ENCODE measurements at regions not wholly inside any gene's neighbourhood (a gene's known extent, or its start where the extent isn't known, plus 50 kb on each side); places are given as distances from the start of the nearest gene placed in this dataset.

DNA sequence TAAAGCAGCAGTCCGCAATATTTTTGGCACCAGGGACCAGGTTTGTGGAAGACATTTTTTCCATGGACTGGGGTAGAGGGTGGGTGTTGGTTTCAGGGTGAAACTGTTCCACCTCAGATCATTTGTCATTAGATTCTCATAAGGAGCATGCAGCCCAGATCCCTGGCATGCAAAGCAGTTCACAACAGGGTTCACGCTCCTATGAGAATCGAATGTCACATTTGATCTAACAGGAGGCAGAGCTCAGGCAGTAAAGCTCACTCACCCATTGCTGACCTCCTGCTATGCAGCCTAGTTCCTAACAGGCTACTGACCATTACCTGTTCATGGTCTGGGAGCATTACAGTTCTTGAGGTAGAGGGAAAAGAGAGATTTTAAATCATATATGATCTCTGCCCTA is 241.5 kb upstream of the COX7C start:
- TF ChIP-seq, protein P1, sequence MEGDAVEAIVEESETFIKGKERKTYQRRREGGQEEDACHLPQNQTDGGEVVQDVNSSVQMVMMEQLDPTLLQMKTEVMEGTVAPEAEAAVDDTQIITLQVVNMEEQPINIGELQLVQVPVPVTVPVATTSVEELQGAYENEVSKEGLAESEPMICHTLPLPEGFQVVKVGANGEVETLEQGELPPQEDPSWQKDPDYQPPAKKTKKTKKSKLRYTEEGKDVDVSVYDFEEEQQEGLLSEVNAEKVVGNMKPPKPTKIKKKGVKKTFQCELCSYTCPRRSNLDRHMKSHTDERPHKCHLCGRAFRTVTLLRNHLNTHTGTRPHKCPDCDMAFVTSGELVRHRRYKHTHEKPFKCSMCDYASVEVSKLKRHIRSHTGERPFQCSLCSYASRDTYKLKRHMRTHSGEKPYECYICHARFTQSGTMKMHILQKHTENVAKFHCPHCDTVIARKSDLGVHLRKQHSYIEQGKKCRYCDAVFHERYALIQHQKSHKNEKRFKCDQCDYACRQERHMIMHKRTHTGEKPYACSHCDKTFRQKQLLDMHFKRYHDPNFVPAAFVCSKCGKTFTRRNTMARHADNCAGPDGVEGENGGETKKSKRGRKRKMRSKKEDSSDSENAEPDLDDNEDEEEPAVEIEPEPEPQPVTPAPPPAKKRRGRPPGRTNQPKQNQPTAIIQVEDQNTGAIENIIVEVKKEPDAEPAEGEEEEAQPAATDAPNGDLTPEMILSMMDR (conservative IDR thresholded peaks at IDR 0.05): no peak
- no peak for TF ChIP-seq EZH2 (IDR thresholded peaks at IDR 0.05; ENCODE audit: low read depth)
